ENCODE measurements at regions not wholly inside any gene's neighbourhood (a gene's known extent, or its start where the extent isn't known, plus 50 kb on each side); places are given as distances from the start of the nearest gene placed in this dataset.
"Not testable (repeated sequence)": the region's sequence is repeated elsewhere in the genome, so short reads cannot be mapped to it uniquely, and the experiment has no call there.

GRCh38 chr14:44783901-44784300 is 177.8 kb downstream of the KLHL28 start:
- DNase-seq, result no peak

- no peak for DNase-seq
These were observed 178.9 kb downstream of the KLHL28 start for GRCh38 chr14:44782775-44783238.

GRCh38 chr14:44780989-44781388 is 180.8 kb downstream of the KLHL28 start:
- DNase-seq, result no peak

- DNase-seq, result peak; percentile 2
These were observed 183.1 kb downstream of the KLHL28 start for GRCh38 chr14:44778604-44779003.

- DNase-seq, result no peak
These were observed 184.2 kb downstream of the KLHL28 start for GRCh38 chr14:44777584-44777983.

- DNase-seq, result no peak
These were observed 186.5 kb downstream of the KLHL28 start for GRCh38 chr14:44775248-44775647.

- no peak for DNase-seq
These were observed 187.4 kb downstream of the KLHL28 start for GRCh38 chr14:44774396-44774795.

- no peak for DNase-seq
These were observed 190.3 kb downstream of the KLHL28 start for GRCh38 chr14:44771496-44771895.

GRCh38 chr14:44770201-44770600 is 191.5 kb downstream of the KLHL28 start:
- DNase-seq, result no peak

- no peak for DNase-seq
These were observed 192.8 kb downstream of the KLHL28 start for GRCh38 chr14:44768935-44769334.

GRCh38 chr14:44767646-44768173 is 194.0 kb downstream of the KLHL28 start:
- no peak for DNase-seq

GRCh38 chr14:44766285-44766684 is 195.5 kb downstream of the KLHL28 start:
- DNase-seq, result no peak

GRCh38 chr14:44763356-44763755 is 198.4 kb downstream of the KLHL28 start:
- DNase-seq, result no peak

GRCh38 chr14:44759277-44759676 is 202.5 kb downstream of the KLHL28 start:
- DNase-seq, result no peak

GRCh38 chr14:44756554-44756953 is 205.2 kb downstream of the KLHL28 start:
- no peak for DNase-seq

- no peak for DNase-seq
These were observed 216.4 kb downstream of the KLHL28 start for GRCh38 chr14:44745371-44745770.

GRCh38 chr14:44742202-44742601 is 219.5 kb downstream of the KLHL28 start:
- DNase-seq, result no peak

- no peak for DNase-seq
These were observed 220.3 kb downstream of the KLHL28 start for GRCh38 chr14:44741431-44741830.

GRCh38 chr14:44736326-44736725 is 225.4 kb downstream of the KLHL28 start:
- no peak for DNase-seq

GRCh38 chr14:44732144-44732543 is 225.1 kb upstream of the FSCB start:
- DNase-seq, result no peak

GRCh38 chr14:44730860-44731259 is 223.8 kb upstream of the FSCB start:
- DNase-seq, result no peak

GRCh38 chr14:44721395-44721794 is 214.3 kb upstream of the FSCB start:
- not testable (repeated sequence) for DNase-seq

GRCh38 chr14:44720707-44721106 is 213.6 kb upstream of the FSCB start:
- no peak for DNase-seq

GRCh38 chr14:44712024-44712815 is 205.1 kb upstream of the FSCB start:
- DNase-seq, result no peak

All from EL (cell line).